Stimulated activated CD4-positive, alpha-beta T cell treated with anti-CD3 and anti-CD28 coated beads, TNF-alpha, amount 100 ng/mL, for 1 hour (primary cell): ENCODE measurements at regions not wholly inside any gene's neighbourhood (a gene's known extent, or its start where the extent isn't known, plus 50 kb on each side); places are given as distances from the start of the nearest gene placed in this dataset.
"Not testable (repeated sequence)": the region's sequence is repeated elsewhere in the genome, so short reads cannot be mapped to it uniquely, and the experiment has no call there.

Experiments used
- DNase-seq, 3 donors: peaks; one replicate each; pipeline ENCODE4 v3.0.0-alpha.2; 2020; ENCODE audit warnings: low read depth in 3 of 3, low spot score in 1 of 3

DNA sequence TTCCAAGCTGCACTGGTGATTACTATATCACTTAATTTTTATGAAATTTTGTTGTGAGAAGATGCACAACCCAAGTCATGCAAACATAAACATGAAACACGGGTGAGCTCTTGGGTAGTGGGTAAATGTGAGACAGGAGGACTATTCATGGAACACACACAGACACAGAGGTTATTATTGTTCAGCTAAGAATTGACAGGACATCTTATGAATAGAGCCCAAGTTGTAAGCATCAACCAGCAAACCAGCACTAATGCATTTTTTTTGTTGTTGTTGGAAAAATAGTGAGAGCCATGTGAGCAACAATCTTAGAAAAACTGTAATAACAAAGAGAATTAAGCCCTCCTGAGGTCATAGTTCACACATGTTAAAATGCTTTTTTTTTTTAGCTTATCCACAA, 1179.7 kb downstream of the GATA3 start:
- DNase-seq = no peak

DNA sequence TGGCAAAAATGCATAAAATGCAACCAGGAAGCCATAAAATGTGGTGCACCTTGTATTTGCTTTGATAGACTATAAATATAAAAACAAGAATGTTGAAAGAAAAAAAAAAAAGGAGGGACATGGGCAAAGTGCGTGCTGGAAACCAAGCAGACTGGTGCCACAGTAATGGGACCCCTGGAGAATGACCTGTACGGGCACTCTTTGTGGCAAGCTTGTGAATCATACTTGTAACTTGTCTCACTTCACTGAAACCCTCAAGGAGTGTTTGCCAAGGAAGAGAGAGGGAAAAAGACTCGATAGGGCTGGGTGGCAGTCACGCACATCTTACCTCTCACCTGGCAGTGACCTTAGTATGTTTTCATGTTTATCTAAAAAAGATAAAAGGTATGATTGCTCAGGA, 1183.6 kb downstream of the GATA3 start:
- DNase-seq = no peak

DNA sequence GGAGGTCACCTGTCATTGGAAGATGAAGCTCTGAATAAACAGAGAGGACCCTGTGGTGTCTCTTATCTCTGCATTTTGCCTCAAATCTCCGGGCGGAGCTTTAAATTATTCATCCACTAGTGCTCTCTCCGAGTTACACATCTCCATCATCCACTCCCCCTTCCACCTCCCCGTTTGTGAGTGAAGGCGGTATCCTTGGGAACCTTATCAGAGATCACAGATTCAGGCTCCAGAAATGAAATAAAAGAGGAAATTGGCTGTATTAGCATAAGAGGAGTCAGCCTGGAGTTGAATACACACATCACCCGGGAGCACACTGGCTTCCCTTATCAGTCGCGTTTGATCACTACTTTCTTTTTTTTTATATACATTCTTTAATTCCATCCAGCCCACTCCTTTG, 1184.8 kb downstream of the GATA3 start:
- DNase-seq = no peak

DNA sequence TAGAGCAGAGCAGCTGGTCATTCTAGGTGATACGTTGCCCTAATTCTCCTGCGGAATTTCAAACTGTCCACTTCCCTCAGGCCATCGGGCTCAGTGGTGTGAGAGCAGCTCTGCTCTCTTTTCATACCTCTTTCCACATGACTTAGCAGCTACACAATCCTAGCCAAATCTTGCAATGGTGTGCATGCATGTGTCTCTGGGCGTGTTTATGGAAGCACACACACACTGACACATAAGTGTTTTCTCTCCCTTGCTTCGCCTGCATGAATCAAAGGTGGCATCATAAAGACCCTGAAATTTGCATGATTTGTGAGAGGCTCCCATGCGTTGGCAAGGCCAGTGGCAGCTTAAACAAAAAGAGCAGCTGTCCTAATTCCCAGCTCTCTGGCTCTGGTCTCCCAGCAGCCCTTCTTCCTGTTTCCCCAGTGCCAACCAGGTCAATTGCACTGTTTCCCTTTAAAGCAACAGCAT, 1189.5 kb downstream of the GATA3 start:
- DNase-seq = no peak

DNA sequence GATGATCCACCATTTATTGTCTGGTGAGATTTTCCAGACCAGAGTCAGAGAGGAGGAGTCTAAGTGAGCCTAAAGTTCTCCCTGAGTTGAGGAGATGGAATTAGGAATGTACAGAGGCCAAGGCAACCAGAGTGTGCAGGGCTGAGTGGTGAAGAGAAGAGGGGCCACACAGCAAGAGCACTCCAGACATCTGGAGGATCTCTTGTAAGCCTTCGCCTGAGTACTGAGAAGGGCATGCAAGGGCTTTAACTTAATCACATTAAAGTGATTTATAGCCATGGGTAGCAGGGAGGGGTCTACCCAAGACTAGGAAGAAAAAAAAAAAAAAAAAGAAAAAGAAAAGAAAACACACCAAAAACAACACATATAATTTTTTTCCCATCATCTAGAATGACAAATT, 1190.4 kb downstream of the GATA3 start:
- DNase-seq = no peak

DNA sequence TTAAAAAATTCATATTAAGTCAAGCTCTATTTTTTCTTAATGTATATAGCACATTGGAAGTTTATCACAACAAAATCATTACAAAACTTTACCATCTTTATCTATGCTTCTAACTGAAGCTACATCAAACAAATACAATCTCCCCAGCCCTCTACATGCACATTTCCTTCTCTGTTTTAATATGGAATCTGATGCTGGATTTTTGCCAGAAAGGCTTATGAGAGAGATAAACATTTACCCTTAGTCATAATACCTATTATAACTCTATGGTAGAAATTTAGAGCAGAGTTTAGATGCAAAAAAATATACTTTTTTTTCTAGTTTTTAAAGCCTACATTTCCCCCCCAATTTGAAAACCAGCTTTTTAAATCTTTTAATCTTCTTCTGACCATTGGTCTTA, 1198.6 kb downstream of the GATA3 start:
- DNase-seq = no peak

DNA sequence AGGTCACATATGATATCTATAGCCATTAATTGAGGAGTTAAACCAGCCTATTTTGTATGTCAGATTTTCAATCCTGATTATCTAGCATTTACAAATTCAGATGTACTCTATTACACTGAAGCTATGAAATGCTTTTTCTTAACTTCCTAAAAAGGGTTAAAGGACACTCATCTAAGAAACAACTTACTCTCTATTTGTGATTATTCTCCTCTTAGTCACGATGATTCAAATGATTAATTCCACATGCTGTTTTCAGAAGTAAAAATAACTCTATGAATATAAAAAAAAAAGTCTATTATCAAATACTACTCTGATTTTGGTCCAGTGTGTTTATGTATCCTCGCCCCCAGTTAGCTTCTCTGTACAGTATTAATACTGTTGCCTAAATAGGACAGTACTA, 1199.9 kb downstream of the GATA3 start:
- DNase-seq = no peak

DNA sequence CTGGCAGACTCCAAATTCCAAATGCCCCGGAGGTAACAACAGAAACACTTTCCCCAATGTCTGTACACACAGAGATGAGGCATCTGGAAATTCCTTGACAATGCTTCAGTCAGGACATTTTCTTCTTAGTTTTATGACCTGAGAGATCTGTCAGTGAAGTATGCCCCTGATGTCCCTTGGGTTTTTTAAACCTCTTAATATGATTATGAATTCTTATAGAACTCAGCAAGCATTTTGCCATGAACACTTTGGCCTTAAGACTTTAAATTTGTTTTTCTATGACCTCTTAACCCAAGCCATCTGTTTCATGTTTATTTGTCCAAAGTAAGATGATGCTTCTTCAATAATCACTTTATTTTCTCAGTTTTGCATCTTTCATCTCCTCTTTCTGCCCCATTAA, 1206.2 kb downstream of the GATA3 start:
- DNase-seq = no peak

DNA sequence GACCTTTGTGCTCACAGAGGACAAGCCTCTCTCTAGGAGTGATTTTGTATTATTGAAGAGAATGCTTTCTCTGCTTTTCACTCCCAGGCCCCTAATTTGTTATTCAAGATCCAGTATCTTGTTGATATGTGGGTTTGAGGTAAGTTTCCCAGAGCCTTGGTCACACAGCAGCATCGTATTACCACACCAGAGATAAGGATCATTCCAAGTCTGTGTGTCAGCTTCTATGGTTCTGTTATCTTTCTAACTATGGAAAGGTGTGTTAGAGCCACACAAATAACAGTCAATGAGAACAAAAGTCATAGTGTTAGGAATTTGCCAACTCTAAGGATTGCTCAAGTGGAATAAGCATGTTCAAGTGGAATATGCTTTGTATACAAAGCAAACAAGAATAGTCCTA, 1208.3 kb downstream of the GATA3 start:
- DNase-seq = no peak

DNA sequence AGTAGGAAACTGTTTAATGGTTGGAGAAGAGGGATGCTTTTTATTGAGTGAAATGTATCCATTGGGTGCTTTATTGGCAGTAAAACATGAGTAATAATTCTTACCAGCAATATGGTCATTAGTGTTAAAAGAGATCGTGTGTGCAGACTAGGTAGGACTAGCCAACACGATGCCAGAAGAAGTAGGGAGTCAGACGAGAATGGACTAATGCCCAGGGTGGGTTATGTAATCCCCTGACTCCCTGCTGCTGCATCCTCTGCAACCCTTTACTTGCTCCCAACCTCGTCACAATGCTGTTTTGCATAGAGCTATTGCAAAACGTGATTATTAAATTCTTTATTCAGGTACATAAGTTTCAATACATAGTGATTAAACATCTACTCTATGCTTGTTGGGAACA, 1213.7 kb downstream of the GATA3 start:
- no peak for DNase-seq

DNA sequence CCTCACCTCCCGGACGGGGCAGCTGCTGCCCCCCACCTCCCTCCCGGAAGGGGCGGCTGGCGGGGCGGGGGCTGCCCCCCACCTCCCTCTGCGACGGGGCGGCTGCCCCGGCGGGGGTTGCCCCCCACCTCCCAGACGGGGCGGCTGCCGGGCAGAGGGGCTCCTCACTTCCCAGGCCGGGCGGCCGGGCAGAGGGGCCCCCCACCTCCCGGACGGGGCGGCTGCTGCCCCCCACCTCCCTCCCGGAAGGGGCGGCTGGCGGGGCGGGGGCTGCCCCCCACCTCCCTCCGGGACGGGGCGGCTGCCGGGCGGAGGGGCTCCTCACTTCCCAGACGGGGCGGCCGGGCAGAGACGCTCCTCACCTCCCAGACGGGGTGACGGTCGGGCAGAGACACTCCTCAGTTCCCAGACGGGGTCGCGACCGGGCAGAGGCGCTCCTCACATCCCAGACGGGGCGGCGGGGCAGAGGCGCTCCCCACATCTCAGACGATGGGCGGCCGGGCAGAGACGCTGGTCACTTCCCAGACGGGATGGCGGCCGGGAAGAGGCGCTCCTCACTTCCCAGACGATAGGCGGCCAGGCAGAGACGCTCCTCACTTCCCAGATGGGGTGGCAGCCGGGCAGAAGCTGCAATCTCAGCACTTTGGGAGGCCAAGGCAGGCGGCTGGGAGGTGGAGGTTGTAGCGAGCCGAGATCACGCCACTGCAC, 1218.8 kb downstream of the GATA3 start:
- DNase-seq = not testable (repeated sequence)

DNA sequence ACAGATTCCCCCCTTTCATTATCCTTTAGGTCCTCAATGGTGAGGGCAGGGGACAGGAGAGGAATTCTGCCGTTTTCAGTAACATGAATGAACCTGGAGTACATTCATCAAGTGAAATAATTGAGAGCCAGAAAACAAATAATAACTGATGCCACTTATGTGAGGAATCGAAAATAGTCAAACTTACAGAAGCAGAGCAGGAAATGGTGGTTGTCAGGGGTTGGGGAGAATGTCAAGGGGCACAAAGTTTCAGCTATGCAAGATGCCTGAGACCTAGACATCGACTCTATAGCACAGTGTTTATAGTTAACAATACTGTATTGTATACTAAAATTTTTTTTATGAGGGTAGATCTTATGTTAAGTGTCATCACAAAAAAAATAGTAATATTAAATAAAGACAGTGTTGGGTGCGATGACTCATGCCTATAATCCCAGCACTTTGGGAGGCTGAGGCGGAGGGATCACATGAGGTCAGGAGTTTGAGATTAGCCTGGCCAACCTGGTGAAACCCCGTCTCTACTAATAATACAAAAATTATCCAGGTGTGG, 1219.8 kb downstream of the GATA3 start:
- DNase-seq = no peak

DNA sequence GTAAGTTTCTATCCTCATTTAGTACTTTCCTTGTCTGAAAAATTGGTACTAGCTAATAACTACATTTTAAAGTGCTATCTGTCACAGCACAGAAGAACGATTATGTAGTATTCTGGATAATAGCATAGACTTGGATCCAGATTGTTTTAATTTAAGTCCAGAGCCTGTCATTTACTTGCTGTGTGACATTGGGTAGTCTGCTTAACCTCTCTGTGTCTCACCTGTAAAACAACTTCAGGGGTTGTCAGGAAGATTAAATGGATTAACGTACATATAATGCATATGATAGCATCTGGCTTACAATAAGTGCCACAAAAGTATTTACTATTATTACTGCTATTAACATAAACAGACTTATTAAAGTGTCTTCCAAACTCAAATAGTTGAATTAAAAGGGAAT, 1221.4 kb downstream of the GATA3 start:
- DNase-seq = no peak

DNA sequence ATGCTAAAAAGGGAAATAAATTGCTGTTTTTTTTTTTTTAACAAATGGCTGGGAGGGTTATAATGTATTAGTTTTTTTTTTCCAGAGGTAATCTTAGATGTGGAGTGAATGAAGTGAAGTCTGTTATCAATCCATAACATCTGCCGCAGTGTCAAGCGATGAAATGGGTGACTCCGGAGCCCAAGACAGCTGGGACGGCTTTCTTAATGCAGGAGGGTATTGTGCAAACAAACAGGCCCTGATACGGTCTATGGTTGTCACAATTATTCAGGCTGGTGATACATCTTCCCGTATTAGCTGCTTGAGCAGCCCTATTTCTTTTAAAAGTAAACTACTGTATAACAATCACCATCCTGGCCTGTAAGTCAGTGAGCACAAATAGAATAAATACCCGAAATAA, 1231.2 kb downstream of the GATA3 start:
- no peak for DNase-seq

DNA sequence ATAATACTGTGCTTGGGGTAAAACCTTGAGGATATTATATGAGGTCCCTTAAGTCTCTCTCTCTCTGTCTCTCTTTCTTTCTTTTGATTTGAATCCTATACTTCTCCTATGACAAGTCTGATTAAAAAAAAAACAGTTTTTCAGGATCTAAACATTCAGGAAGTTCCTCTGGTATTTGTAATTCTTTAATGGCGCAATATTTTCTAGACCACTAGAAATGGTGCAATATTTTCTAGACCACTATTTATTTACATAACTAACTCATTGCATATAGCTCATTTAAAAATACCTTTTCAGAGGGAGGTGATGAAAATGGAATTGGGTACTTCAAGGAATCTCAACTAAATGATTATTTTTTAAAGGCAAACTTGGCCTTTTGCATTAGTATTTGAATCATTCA, 1235.3 kb downstream of the GATA3 start:
- no peak for DNase-seq

DNA sequence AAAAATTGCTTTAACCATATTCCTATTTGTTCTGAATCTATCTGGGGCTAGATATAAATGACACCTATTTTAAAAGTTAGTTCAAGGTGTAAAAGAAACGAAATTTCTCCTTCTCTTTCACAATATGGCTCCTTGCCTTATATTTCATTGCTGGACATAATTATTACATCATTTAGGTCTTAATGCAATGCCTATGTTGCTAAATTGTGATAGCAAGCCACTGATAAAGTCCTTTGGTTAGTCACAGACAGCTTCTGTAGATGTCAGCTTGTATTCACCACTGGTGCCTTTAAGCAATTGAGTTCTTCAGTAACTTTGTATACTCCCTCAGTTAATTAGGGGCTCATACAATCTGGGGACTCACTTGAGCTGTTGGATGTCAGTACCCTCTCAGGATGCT, 1236.6 kb downstream of the GATA3 start:
- DNase-seq = no peak

DNA sequence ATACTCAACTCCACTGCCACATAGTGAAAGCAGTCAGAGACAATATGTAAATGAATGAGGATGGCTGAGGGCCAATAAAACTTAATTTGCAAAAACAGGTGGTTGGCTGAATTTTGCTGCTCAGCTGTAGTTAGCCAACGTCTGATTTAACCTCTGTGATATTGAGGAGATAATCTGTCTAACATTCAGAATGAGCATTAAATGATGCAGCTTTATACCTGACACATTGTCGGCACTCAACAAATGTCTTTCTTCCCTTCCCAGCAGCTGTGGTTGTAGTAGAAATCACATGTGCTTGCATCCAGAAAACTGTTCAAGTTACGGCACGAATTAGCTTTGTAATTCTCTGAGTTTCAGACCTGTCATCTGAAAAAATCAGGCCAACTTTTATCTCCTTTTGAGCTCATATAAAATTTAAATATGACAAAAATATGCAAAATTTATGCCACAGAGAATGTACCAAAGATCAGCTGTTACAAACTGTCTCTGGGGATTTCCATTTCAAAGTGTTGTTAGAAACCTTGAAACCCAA, 1239.7 kb downstream of the GATA3 start:
- no peak for DNase-seq

DNA sequence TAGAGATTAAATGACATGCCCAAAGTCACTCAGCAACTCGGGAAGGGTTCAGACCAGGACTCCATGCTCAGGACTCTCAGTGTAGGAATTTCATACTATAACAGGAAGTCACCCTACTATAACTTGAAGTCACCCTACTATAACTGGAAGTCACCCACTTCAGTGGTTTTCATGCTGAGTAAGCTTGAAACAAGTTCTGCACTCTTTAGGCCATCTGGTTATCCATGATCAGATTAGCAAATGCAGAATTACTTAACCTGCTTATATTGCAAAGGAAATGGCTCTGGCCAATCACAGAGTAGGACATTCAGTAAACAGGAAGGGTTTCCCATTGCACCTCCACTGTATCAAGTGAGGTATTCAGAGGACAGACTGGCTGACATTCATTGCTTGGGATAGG, 1240.4 kb downstream of the GATA3 start:
- no peak for DNase-seq

DNA sequence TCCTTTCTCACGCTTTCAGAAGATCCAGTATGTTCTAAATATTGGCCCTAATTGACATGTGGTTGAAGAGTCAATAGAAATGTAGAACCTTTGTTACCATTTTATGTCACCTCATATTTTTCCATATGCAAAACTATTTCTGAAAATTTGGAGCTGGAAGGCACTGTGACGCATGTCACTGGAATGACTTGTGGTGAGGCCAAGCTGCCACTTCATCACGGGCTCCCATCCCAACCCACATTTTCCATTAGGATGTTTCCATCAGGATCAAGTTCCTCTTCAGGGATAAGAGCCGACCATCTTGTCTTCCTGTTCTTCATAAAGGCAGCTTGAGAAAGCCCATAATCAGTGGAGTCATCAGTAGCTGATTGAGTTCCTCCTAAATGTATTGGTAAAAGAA, 1241.7 kb downstream of the GATA3 start:
- no peak for DNase-seq

DNA sequence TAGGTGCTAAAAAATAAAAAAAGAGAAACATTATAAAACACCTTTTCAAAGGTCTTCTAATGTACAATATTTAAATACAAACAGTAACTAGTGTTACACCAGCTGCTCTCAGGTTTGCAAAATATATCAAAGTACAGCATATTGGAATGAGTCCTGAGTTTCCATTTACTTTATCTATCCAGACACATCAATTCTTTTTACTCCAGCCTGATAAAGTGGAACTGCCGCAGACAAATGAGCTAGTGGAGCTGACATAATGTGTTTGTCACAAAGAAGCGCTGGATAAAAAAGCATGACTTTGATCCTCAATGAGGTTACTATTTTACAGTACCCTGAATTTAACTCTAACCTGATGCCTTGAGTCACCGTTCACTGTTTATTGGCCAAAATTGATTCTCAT, 1243.1 kb downstream of the GATA3 start:
- no peak for DNase-seq

DNA sequence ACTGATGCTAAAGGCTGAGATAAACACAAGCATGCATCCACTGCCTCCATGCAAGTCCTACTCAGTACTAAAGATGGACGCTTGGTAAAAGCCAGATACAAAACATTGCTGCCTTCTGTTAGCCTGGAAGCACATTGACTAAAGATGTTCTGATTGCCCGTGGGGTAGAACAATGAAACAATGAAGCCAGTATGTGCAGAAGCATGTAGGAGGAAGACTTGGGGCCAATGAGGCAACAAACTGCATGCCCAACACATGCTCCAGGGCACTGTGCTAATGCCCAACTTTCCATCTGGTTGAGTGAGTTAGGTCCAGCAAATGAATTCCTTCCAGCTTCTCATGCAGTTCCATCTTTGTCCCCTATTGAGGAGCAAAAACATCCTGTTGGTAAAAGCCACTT, 1245.5 kb downstream of the GATA3 start:
- DNase-seq = no peak

DNA sequence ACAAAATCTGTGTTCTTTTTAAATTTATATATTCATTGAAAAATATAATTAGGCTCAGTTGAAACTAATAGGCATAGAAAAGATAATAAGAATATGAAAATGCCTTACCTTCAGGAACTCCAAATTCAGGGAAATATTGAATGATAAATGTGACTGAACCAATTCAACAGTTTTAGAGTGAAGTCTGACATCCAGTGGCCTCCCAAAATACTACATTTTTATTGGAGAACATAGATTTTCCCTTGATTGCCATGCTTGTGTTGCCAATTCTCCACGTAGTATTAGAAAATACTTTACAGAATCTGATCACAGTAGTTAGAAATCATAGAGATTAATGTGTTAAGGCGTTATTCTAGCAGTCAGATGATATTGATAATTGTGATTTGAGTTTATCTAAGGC, 1246.7 kb downstream of the GATA3 start:
- no peak for DNase-seq

DNA sequence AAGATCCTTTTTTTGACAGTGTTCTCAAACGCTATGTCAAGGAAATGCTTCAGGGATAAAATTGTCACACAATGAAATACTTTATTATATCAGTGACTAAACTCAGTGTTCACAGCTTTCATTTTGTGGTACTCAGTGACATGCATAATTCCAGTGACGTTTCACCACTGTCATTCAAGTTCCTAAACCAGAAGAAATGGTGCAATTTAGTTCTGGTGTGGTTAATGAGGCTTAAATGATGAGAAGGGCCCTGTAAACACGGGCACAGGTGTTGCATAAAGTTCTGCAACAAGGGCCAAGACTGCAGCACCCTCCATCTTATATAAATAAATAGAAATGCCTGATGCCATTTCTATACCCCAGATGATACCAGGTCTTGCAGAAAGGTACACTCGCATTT, 1247.1 kb downstream of the GATA3 start:
- no peak for DNase-seq
